A172 (cell line): ENCODE measurements at regions not wholly inside any gene's neighbourhood (a gene's known extent, or its start where the extent isn't known, plus 50 kb on each side); places are given as distances from the start of the nearest gene placed in this dataset.
"Not testable (repeated sequence)": the region's sequence is repeated elsewhere in the genome, so short reads cannot be mapped to it uniquely, and the experiment has no call there.

ENCODE experiments used
- DNase-seq: peaks from one replicate; pipeline ENCODE4 v3.0.0-alpha.2; 2015; ENCODE audit warnings: low spot score

GRCh38 chr6:131336596-131336995, 201.3 kb downstream of the AKAP7 start:
- no peak for DNase-seq

GRCh38 chr6:131346896-131347295, 211.6 kb downstream of the AKAP7 start:
- DNase-seq, result not testable (repeated sequence)

- no peak for DNase-seq
Measured at GRCh38 chr6:131348572-131348971, 213.3 kb downstream of the AKAP7 start.

- no peak for DNase-seq
Measured at GRCh38 chr6:131349199-131349598, 213.9 kb downstream of the AKAP7 start.

GRCh38 chr6:131353106-131353505, 217.8 kb downstream of the AKAP7 start:
- DNase-seq, result no peak

GRCh38 chr6:131353876-131354275, 218.6 kb downstream of the AKAP7 start:
- no peak for DNase-seq

- DNase-seq, result no peak
Measured at GRCh38 chr6:131354356-131354755, 218.7 kb upstream of the ARG1 start.

- no peak for DNase-seq
Measured at GRCh38 chr6:131356161-131356560, 216.9 kb upstream of the ARG1 start.

GRCh38 chr6:131357501-131357900, 215.5 kb upstream of the ARG1 start:
- DNase-seq, result no peak

- peak; percentile 47 for DNase-seq
Measured at GRCh38 chr6:131362070-131362469, 211.0 kb upstream of the ARG1 start.

- DNase-seq, result no peak
Measured at GRCh38 chr6:131362696-131363095, 210.3 kb upstream of the ARG1 start.

GRCh38 chr6:131363947-131364834, 208.8 kb upstream of the ARG1 start:
- DNase-seq, result no peak

GRCh38 chr6:131366223-131366622, 206.8 kb upstream of the ARG1 start:
- DNase-seq, result no peak

- no peak for DNase-seq
Measured at GRCh38 chr6:131367206-131367873, 205.7 kb upstream of the ARG1 start.

- DNase-seq, result no peak
Measured at GRCh38 chr6:131368198-131368911, 204.7 kb upstream of the ARG1 start.

GRCh38 chr6:131372535-131372934, 200.5 kb upstream of the ARG1 start:
- no peak for DNase-seq

- DNase-seq, result no peak
Measured at GRCh38 chr6:131377112-131377705, 195.8 kb upstream of the ARG1 start.

GRCh38 chr6:131378874-131379273, 194.2 kb upstream of the ARG1 start:
- no peak for DNase-seq

- peak; percentile 80 for DNase-seq
Measured at GRCh38 chr6:131379948-131380347, 193.1 kb upstream of the ARG1 start.

- no peak for DNase-seq
Measured at GRCh38 chr6:131381052-131381708, 191.8 kb upstream of the ARG1 start.

GRCh38 chr6:131381709-131382093, 191.3 kb upstream of the ARG1 start:
- DNase-seq, result no peak

GRCh38 chr6:131382631-131383030, 190.4 kb upstream of the ARG1 start:
- no peak for DNase-seq
